ENCODE measurements at regions not wholly inside any gene's neighbourhood (a gene's known extent, or its start where the extent isn't known, plus 50 kb on each side); places are given as distances from the start of the nearest gene placed in this dataset.

GRCh38 chrX:14359316-14359715 lies 170.0 kb upstream of the GLRA2 start:
- WGBS (ENCODE audit: insufficient coverage) = 21% methylated on average over 2 of the region's 2 CpGs
- no peaks in the 10 kb centered on the region for H3K9me3 ChIP-seq (ENCODE audit: control insufficient read depth, insufficient read depth, low read length)
- intact Hi-C loops (cut with micrococcal nuclease) = no loop called here
- no peak for TF ChIP-seq CTCF (IDR thresholded peaks at IDR 0.05)
- no peak overlapping the region for H3K4me3 ChIP-seq (ENCODE audit: low read length)
- ATAC-seq (no peak), DNase-seq (no peak)
- H3K9me3 Mint-ChIP-seq = peaks cover 0 to 8% of the 10 kb centered on the region in 2 donors
- H3K36me3 ChIP-seq (ENCODE audit: control insufficient read depth, insufficient read depth, low read length) = no peaks in the 10 kb centered on the region
- H3K4me3 Mint-ChIP-seq = no peak overlapping the region
- H3K27me3 ChIP-seq (ENCODE audit: control insufficient read depth, insufficient read depth, low read length) = no peaks in the 10 kb centered on the region
- H3K27ac ChIP-seq (ENCODE audit: low read length) = no peak overlapping the region
- no peaks in the 10 kb centered on the region for H3K4me1 Mint-ChIP-seq
- no peaks in the 10 kb centered on the region for H3K36me3 Mint-ChIP-seq
- H3K27me3 Mint-ChIP-seq (ENCODE audit: low read depth in 2 of 2) = no peaks in the 10 kb centered on the region
- no peak overlapping the region for H3K27ac Mint-ChIP-seq
- no peaks in the 10 kb centered on the region for H3K4me1 ChIP-seq (ENCODE audit: control insufficient read depth, insufficient read depth, low read length)

- intact Hi-C loops (cut with micrococcal nuclease) = no loop called here
- no peaks in the 10 kb centered on the region for H3K36me3 ChIP-seq (ENCODE audit: control insufficient read depth, insufficient read depth, low read length)
- no peaks in the 10 kb centered on the region for H3K9me3 ChIP-seq (ENCODE audit: control insufficient read depth, insufficient read depth, low read length)
- Mint-ChIP-seq H3K27me3 (ENCODE audit: low read depth in 2 of 2) (no peaks in the 10 kb centered on the region), H3K4me1 (no peaks in the 10 kb centered on the region), H3K36me3 (no peaks in the 10 kb centered on the region), H3K27ac (no peak overlapping the region), H3K9me3 (peaks cover 3 to 9% of the 10 kb centered on the region in 2 donors), H3K4me3 (no peak overlapping the region)
- no peak for DNase-seq
- no peaks in the 10 kb centered on the region for H3K4me1 ChIP-seq (ENCODE audit: control insufficient read depth, insufficient read depth, low read length)
- TF ChIP-seq CTCF (IDR thresholded peaks at IDR 0.05) = no peak
- no peak for ATAC-seq
- H3K4me3 ChIP-seq (ENCODE audit: low read length) = no peak overlapping the region
- H3K27me3 ChIP-seq (ENCODE audit: control insufficient read depth, insufficient read depth, low read length) = no peaks in the 10 kb centered on the region
- no peak overlapping the region for H3K27ac ChIP-seq (ENCODE audit: low read length)
These were observed 172.0 kb upstream of the GLRA2 start for GRCh38 chrX:14357314-14357713.

- Histone ChIP-seq H3K27ac (ENCODE audit: low read length) (no peak overlapping the region), H3K9me3 (ENCODE audit: control insufficient read depth, insufficient read depth, low read length) (no peaks in the 10 kb centered on the region), H3K4me3 (ENCODE audit: low read length) (no peak overlapping the region), H3K27me3 (ENCODE audit: control insufficient read depth, insufficient read depth, low read length) (no peaks in the 10 kb centered on the region), H3K4me1 (ENCODE audit: control insufficient read depth, insufficient read depth, low read length) (no peaks in the 10 kb centered on the region), H3K36me3 (ENCODE audit: control insufficient read depth, insufficient read depth, low read length) (no peaks in the 10 kb centered on the region)
- Mint-ChIP-seq H3K27me3 (ENCODE audit: low read depth in 2 of 2) (no peaks in the 10 kb centered on the region), H3K4me3 (no peak overlapping the region), H3K9me3 (peaks cover 3 to 9% of the 10 kb centered on the region in 2 donors), H3K4me1 (no peaks in the 10 kb centered on the region), H3K27ac (no peak overlapping the region), H3K36me3 (no peaks in the 10 kb centered on the region)
- DNase-seq = no peak
- 100% methylated on average over 1 of the region's 1 CpG for WGBS (ENCODE audit: insufficient coverage)
- no peak for TF ChIP-seq CTCF (IDR thresholded peaks at IDR 0.05)
- intact Hi-C loops (cut with micrococcal nuclease) = no loop called here
- ATAC-seq = no peak
These were observed 172.9 kb upstream of the GLRA2 start for GRCh38 chrX:14356401-14356800.

- Histone ChIP-seq H3K4me3 (ENCODE audit: low read length) (no peak overlapping the region), H3K4me1 (ENCODE audit: control insufficient read depth, insufficient read depth, low read length) (no peaks in the 10 kb centered on the region), H3K36me3 (ENCODE audit: control insufficient read depth, insufficient read depth, low read length) (no peaks in the 10 kb centered on the region), H3K27ac (ENCODE audit: low read length) (no peak overlapping the region), H3K27me3 (ENCODE audit: control insufficient read depth, insufficient read depth, low read length) (no peaks in the 10 kb centered on the region), H3K9me3 (ENCODE audit: control insufficient read depth, insufficient read depth, low read length) (no peaks in the 10 kb centered on the region)
- no peak overlapping the region for H3K4me3 Mint-ChIP-seq
- DNase-seq = no peak
- no peak for ATAC-seq
- H3K4me1 Mint-ChIP-seq = no peaks in the 10 kb centered on the region
- H3K27ac Mint-ChIP-seq = no peak overlapping the region
- intact Hi-C loops (cut with micrococcal nuclease) = no loop called here
- no peaks in the 10 kb centered on the region for H3K27me3 Mint-ChIP-seq (ENCODE audit: low read depth in 2 of 2)
- H3K36me3 Mint-ChIP-seq = no peaks in the 10 kb centered on the region
- no peak for TF ChIP-seq CTCF (IDR thresholded peaks at IDR 0.05)
- H3K9me3 Mint-ChIP-seq = peaks cover 3 to 10% of the 10 kb centered on the region in 2 donors
These were observed 173.8 kb upstream of the GLRA2 start for GRCh38 chrX:14355556-14355955.

Data from natural killer cell (primary cell).